ENCODE measurements at regions not wholly inside any gene's neighbourhood (a gene's known extent, or its start where the extent isn't known, plus 50 kb on each side); places are given as distances from the start of the nearest gene placed in this dataset.

- TF ChIP-seq CTCF (conservative IDR thresholded peaks at IDR 0.05): no peak
- no peak for TF ChIP-seq ZFX (IDR thresholded peaks at IDR 0.05)
Observed at GRCh38 chr5:96279801-96280542, 153.1 kb downstream of the PCSK1 start.

Measured in C4-2B (cell line).